ENCODE measurements at regions not wholly inside any gene's neighbourhood (a gene's known extent, or its start where the extent isn't known, plus 50 kb on each side); places are given as distances from the start of the nearest gene placed in this dataset.
"Not testable (repeated sequence)": the region's sequence is repeated elsewhere in the genome, so short reads cannot be mapped to it uniquely, and the experiment has no call there.

DNA sequence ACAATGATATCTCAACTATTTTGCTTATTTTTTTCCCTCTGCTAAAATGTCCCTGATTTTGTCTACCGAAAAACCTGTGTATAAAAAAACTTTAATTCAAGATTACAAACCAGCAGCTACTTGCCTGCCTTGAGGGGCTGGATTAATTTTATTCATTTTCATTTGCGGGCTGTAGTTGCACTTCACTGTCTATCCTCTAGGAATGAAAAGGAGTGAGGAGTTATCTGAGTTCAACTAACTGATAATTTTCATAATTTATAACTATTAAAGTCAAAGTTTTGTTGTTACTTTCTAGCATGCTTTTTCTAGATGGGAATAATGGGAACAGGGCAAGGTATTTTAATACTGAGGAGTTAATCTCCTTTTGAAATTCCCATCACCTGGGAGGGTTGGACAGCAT, 50.3 kb upstream of the AGTPBP1 start:
- H3K79me2 ChIP-seq (ENCODE audit: insufficient read depth, low read length); DNase-seq (ENCODE audit: low read depth, low spot score); H4K20me1 ChIP-seq (ENCODE audit: insufficient read depth); H2AFZ ChIP-seq (ENCODE audit: low read depth, low read length, poor library complexity, severe bottlenecking); BruUV-seq (replicated peaks); H3K36me3 ChIP-seq (ENCODE audit: control insufficient read depth in 1 of 2, insufficient read depth in 2 of 2, low read length in 2 of 2); intact Hi-C loops (cut with micrococcal nuclease); H3K4me1 ChIP-seq (ENCODE audit: control insufficient read depth in 1 of 2, insufficient read depth in 2 of 2, low read length in 2 of 2); POLR2A ChIA-PET; H3K4me3 ChIP-seq (replicated peaks in 1 of 2; ENCODE audit: low read depth in 1 of 2, low read length in 2 of 2); H3K27ac ChIP-seq (ENCODE audit: low read depth, low read length); H3K9me3 ChIP-seq (ENCODE audit: control insufficient read depth in 1 of 2, insufficient read depth in 1 of 2, low read depth in 1 of 2, low read length in 2 of 2); H3K9ac ChIP-seq (ENCODE audit: low read length); H3K9me2 ChIP-seq (ENCODE audit: insufficient read depth); RAD21 ChIA-PET (ENCODE audit: low non-redundant PET in 1 of 2, low total read pairs in 2 of 2, uncharacterized antibody in 2 of 2, unreplicated experiment in 2 of 2); H3K27me3 ChIP-seq (ENCODE audit: insufficient read depth, low read length); CTCF ChIA-PET; H3K4me2 ChIP-seq (ENCODE audit: low read length): not testable (repeated sequence)
- ATAC-seq, result peak; percentile 69
- TF ChIP-seq CTCF (IDR thresholded peaks at IDR 0.05 in 2 of 3, conservative IDR thresholded peaks at IDR 0.05 in 1 of 3; ENCODE audit: borderline replicate concordance in 1 of 3, insufficient read depth in 1 of 3, low read depth in 2 of 3, low read length in 2 of 3), result 0 out of 6 replicates have a peak, but pooled peaks of 2 of the 3 experiments have one; percentile 1 to 11

- H3K4me2 ChIP-seq (ENCODE audit: low read length); POLR2A ChIA-PET; H3K79me2 ChIP-seq (ENCODE audit: insufficient read depth, low read length); H3K36me3 ChIP-seq (ENCODE audit: control insufficient read depth in 1 of 2, insufficient read depth in 2 of 2, low read length in 2 of 2); H3K27ac ChIP-seq (ENCODE audit: low read depth, low read length); intact Hi-C loops (cut with micrococcal nuclease); H3K27me3 ChIP-seq (ENCODE audit: insufficient read depth, low read length); H3K4me1 ChIP-seq (ENCODE audit: control insufficient read depth in 1 of 2, insufficient read depth in 2 of 2, low read length in 2 of 2); DNase-seq (ENCODE audit: low read depth, low spot score); H3K9ac ChIP-seq (ENCODE audit: low read length); BruUV-seq (replicated peaks); ATAC-seq; H3K9me3 ChIP-seq (ENCODE audit: control insufficient read depth in 1 of 2, insufficient read depth in 1 of 2, low read depth in 1 of 2, low read length in 2 of 2); CTCF ChIA-PET; RAD21 ChIA-PET (ENCODE audit: low non-redundant PET in 1 of 2, low total read pairs in 2 of 2, uncharacterized antibody in 2 of 2, unreplicated experiment in 2 of 2); H3K4me3 ChIP-seq (replicated peaks in 1 of 2; ENCODE audit: low read depth in 1 of 2, low read length in 2 of 2); H4K20me1 ChIP-seq (ENCODE audit: insufficient read depth); H2AFZ ChIP-seq (ENCODE audit: low read depth, low read length, poor library complexity, severe bottlenecking); H3K9me2 ChIP-seq (ENCODE audit: insufficient read depth): not testable (repeated sequence)
Measured at GRCh38 chr9:85802978-85803695, 61.4 kb upstream of the AGTPBP1 start.

Measured in HCT116 (cell line).